Gastroesophageal sphincter (tissue), 4 donors: ENCODE measurements at regions not wholly inside any gene's neighbourhood (a gene's known extent, or its start where the extent isn't known, plus 50 kb on each side); places are given as distances from the start of the nearest gene placed in this dataset.

ENCODE experiments used
- ATAC-seq: fragments of 150-250 bp; one replicate; pipeline ENCODE4 v1.9.1; 2016; ENCODE audit warnings: mild to moderate bottlenecking, moderate library complexity
- H3K27ac ChIP-seq, 4 donors: fragments of 200-600 bp; sonication (generic) in 3 of 4; 1 replicate in 3 of 4; 2 replicates in 1 of 4; pipeline ENCODE4 v1.5.1; 2016 to 2019
- H3K27me3 ChIP-seq: fragments of 200-600 bp; sonication (generic); one replicate; pipeline ENCODE4 v1.5.1; 2019
- H3K36me3 ChIP-seq, 2 donors: fragments of 200-600 bp; sonication (generic); one replicate each; pipeline ENCODE4 v1.5.1; 2019; ENCODE audit warnings: control low read depth in 1 of 2
- H3K4me1 ChIP-seq, 3 donors: fragments of 200-600 bp; sonication (generic); 1 replicate in 2 of 3; 2 replicates in 1 of 3; pipeline ENCODE4 v1.5.1; 2016 to 2019; ENCODE audit warnings: control low read depth in 2 of 3
- H3K4me3 ChIP-seq, 2 donors: fragments of 200-600 bp; sonication (generic); one replicate each; pipeline ENCODE4 v1.5.1; 2019; ENCODE audit warnings: mild to moderate bottlenecking in 1 of 2, moderate library complexity in 1 of 2
- H3K9me3 ChIP-seq, 3 donors: fragments of 200-600 bp; sonication (generic); one replicate each; pipeline ENCODE4 v1.5.1; 2017 to 2019; ENCODE audit warnings: control low read depth in 2 of 3
- EP300 ChIP-seq: sonication (generic); formaldehyde crosslinking; IDR thresholded peaks from one replicate; pipeline ENCODE4 v1.6.1; 2017; ENCODE audit warnings: antibody characterized with exemption, mild to moderate bottlenecking
- POLR2A ChIP-seq, 2 donors: fragments of 450-650 bp; IDR thresholded peaks; one replicate each; pipeline ENCODE4 v1.6.1; 2017; ENCODE audit warnings: antibody characterized with exemption in 2 of 2, mild to moderate bottlenecking in 2 of 2, moderate library complexity in 1 of 2
- POLR2AphosphoS5 ChIP-seq: sonication (generic); formaldehyde crosslinking; IDR thresholded peaks from one replicate; pipeline ENCODE4 v1.6.1; 2017; ENCODE audit warnings: antibody characterized with exemption
- WGBS, 2 donors: methylation state at CpG; one replicate each; pipeline ENCODE4 v1.1.5; 2018; ENCODE audit warnings: low coverage in 1 of 2; 5-methylcytosine and 5-hydroxymethylcytosine counted together
- TF ChIP-seq, protein P1 (sequence below), 4 experiments: fragments of 200-600 bp in 2 of 4; fragments of 450-650 bp in 2 of 4; sonication (generic) in 1 of 4; IDR thresholded peaks; one replicate each; pipeline ENCODE4 v1.5.1; 2017 to 2019; ENCODE audit warnings: antibody characterized with exemption in 4 of 4, mild to moderate bottlenecking in 2 of 4, moderate library complexity in 2 of 4

DNA sequence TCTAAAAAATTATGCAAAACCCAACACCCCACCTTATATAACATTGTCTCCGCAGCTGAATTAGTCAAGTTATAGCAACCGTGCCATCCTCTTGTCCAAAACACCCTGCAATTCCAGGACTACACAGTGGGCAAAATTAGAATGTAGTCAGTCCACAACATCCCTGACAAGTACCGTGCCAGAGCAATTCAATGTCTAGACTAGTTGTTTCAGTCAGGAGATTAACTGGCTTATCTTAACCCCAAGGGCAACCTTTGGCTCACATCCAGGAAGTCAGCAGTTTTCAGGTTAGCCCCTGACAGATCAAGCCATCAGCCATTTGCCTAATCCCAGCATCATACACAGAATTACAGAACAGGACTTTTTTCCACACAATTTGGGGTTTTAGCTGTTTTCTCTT, 240.8 kb upstream of the TMEM161B start:
- no peak for ATAC-seq
- Histone ChIP-seq H3K4me3 (no peak overlapping the region), H3K27me3 (peaks cover 5% of the 10 kb centered on the region), H3K27ac (no peak overlapping the region), H3K36me3 (no peaks in the 10 kb centered on the region), H3K4me1 (no peaks in the 10 kb centered on the region), H3K9me3 (no peaks in the 10 kb centered on the region)
- TF ChIP-seq POLR2AphosphoS5 (no peak), EP300 (no peak), POLR2A (IDR thresholded peaks at IDR 0.05) (no peak)
- TF ChIP-seq, protein P1, sequence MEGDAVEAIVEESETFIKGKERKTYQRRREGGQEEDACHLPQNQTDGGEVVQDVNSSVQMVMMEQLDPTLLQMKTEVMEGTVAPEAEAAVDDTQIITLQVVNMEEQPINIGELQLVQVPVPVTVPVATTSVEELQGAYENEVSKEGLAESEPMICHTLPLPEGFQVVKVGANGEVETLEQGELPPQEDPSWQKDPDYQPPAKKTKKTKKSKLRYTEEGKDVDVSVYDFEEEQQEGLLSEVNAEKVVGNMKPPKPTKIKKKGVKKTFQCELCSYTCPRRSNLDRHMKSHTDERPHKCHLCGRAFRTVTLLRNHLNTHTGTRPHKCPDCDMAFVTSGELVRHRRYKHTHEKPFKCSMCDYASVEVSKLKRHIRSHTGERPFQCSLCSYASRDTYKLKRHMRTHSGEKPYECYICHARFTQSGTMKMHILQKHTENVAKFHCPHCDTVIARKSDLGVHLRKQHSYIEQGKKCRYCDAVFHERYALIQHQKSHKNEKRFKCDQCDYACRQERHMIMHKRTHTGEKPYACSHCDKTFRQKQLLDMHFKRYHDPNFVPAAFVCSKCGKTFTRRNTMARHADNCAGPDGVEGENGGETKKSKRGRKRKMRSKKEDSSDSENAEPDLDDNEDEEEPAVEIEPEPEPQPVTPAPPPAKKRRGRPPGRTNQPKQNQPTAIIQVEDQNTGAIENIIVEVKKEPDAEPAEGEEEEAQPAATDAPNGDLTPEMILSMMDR (IDR thresholded peaks at IDR 0.05) = no peak
- WGBS, 2 donors = 43 to 79% methylated on average over 3 of the region's 3 CpGs

DNA sequence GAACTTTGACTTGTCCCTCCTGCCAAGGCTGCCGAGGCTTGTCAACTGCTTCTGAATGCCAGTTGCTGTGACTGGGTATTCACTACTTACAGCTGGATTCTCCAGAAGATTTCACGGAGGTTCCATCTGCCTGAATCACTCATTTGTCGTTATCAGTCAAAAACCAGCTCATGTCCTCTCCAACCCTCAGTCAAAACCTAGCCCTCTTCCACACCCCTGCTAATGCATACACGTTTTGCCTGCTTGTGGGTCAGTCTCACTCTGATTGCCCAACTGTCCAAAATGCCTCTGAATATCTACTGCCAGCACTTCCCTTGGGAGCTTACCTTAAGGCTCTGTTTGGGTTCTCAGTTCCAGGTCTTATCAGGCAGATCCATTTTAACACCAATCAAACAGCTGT, 238.6 kb upstream of the TMEM161B start:
- Histone ChIP-seq H3K36me3 (no peaks in the 10 kb centered on the region), H3K27me3 (peaks cover 5% of the 10 kb centered on the region), H3K27ac (no peak overlapping the region), H3K4me1 (no peaks in the 10 kb centered on the region), H3K9me3 (no peaks in the 10 kb centered on the region), H3K4me3 (no peak overlapping the region)
- WGBS, 2 donors = 75 to 80% methylated on average over 4 of the region's 4 CpGs
- TF ChIP-seq EP300 (no peak), POLR2A (IDR thresholded peaks at IDR 0.05) (no peak), POLR2AphosphoS5 (no peak)
- TF ChIP-seq, protein P1 (IDR thresholded peaks at IDR 0.05) = no peak
- no peak for ATAC-seq

- Histone ChIP-seq H3K27ac (no peak overlapping the region), H3K27me3 (peaks cover 5% of the 10 kb centered on the region), H3K9me3 (no peaks in the 10 kb centered on the region), H3K4me3 (peak overlapping the region in 1 of 2 donors; percentile 53), H3K36me3 (no peaks in the 10 kb centered on the region), H3K4me1 (no peaks in the 10 kb centered on the region)
- no peak for ATAC-seq
- TF ChIP-seq, protein P1 (IDR thresholded peaks at IDR 0.05) = no peak
- TF ChIP-seq POLR2A (IDR thresholded peaks at IDR 0.05) = no peak
- no peak for TF ChIP-seq POLR2AphosphoS5
- no peak for TF ChIP-seq EP300
- 33 to 53% methylated on average over 3 of the region's 3 CpGs for WGBS, 2 donors
Observed at GRCh38 chr5:88503406-88503805, 234.8 kb upstream of the TMEM161B start.

DNA sequence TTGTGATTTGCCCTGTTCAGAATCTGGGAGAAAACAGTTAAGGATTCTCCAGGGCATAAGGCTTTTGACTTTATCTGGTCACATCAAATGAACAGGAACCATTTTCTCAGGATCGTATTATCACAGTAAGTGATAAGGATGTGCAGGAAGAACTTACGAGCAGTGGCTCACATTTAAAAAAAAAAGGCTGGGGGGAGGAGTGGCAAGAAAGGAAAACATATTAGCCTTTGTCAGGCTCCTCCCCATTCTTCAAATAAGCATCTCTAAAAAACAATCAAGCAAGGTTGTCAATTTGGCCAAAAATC, 234.3 kb upstream of the TMEM161B start:
- Histone ChIP-seq H3K27ac (peak overlapping the region in 1 of 4 donors; percentile 40), H3K36me3 (no peaks in the 10 kb centered on the region), H3K4me1 (no peaks in the 10 kb centered on the region), H3K9me3 (no peaks in the 10 kb centered on the region), H3K4me3 (peak overlapping the region; percentile 53 to 80), H3K27me3 (peaks cover 5% of the 10 kb centered on the region)
- 20 to 37% methylated on average over 2 of the region's 2 CpGs for WGBS, 2 donors
- ATAC-seq = no peak
- no peak for TF ChIP-seq POLR2A (IDR thresholded peaks at IDR 0.05)
- TF ChIP-seq, protein P1 (IDR thresholded peaks at IDR 0.05) = no peak
- no peak for TF ChIP-seq EP300

- ATAC-seq = no peak
- Histone ChIP-seq H3K4me3 (peak overlapping the region; percentile 53 to 80), H3K9me3 (no peaks in the 10 kb centered on the region), H3K27ac (peak overlapping the region in 2 of 4 donors; percentile 33 to 40), H3K27me3 (peaks cover 5% of the 10 kb centered on the region), H3K36me3 (no peaks in the 10 kb centered on the region), H3K4me1 (no peaks in the 10 kb centered on the region)
- 10 to 38% methylated on average over 3 to 6 of the region's 6 CpGs for WGBS, 2 donors
- TF ChIP-seq, protein P1 (IDR thresholded peaks at IDR 0.05) = no peak
- TF ChIP-seq POLR2A (IDR thresholded peaks at IDR 0.05) (no peak), POLR2AphosphoS5 (no peak), EP300 (no peak)
Observed at GRCh38 chr5:88502179-88503040, 233.8 kb upstream of the TMEM161B start.
